Vagina (tissue), 2 donors: ENCODE measurements at regions not wholly inside any gene's neighbourhood (a gene's known extent, or its start where the extent isn't known, plus 50 kb on each side); places are given as distances from the start of the nearest gene placed in this dataset.
A peak's percentile ranks its signal among the peaks of the same experiment; 100 is the strongest.
"Not testable (repeated sequence)": the region's sequence is repeated elsewhere in the genome, so short reads cannot be mapped to it uniquely, and the experiment has no call there.

Experiments
- DNase-seq, 2 donors: peaks; one replicate each; pipeline ENCODE4 v3.0.0-alpha.2; 2017; ENCODE audit errors: extremely low spot score in 2 of 2
- H3K27ac ChIP-seq: fragments of 200-600 bp; sonication (generic); one replicate; pipeline ENCODE4 v1.5.1; 2019
- H3K27me3 ChIP-seq: fragments of 200-600 bp; sonication (generic); one replicate; pipeline ENCODE4 v1.5.1; 2019
- H3K36me3 ChIP-seq, 2 donors: fragments of 200-600 bp; sonication (generic); one replicate each; pipeline ENCODE4 v1.5.1; 2017 to 2019
- H3K4me1 ChIP-seq: fragments of 200-600 bp; sonication (generic); one replicate; pipeline ENCODE4 v1.5.1; 2019
- H3K4me3 ChIP-seq, 2 donors: fragments of 200-600 bp; sonication (generic); 1 replicate in 1 of 2; 2 replicates in 1 of 2; pipeline ENCODE4 v1.5.1; 2016 to 2019
- H3K9me3 ChIP-seq: fragments of 200-600 bp; sonication (generic); one replicate; pipeline ENCODE4 v1.5.1; 2019
- POLR2A ChIP-seq, 2 donors: fragments of 450-650 bp; IDR thresholded peaks; one replicate each; pipeline ENCODE4 v1.6.1; 2017; ENCODE audit warnings: antibody characterized with exemption in 2 of 2, mild to moderate bottlenecking in 2 of 2, moderate library complexity in 2 of 2
- POLR2AphosphoS5 ChIP-seq, 2 donors: sonication (generic); formaldehyde crosslinking; IDR thresholded peaks; one replicate each; pipeline ENCODE4 v1.9.0; 2017; ENCODE audit warnings: antibody characterized with exemption in 2 of 2, mild to moderate bottlenecking in 2 of 2, low read depth in 1 of 2; ENCODE audit not compliant: insufficient read depth in 1 of 2
- intact Hi-C: fragments of 100-400 bp; cut with DNase I; formaldehyde crosslinking; loops from one replicate; pipeline ENCODE4 v1.15.1; 2023
- TF ChIP-seq, protein P1 (sequence below), 3 experiments: fragments of 450-650 bp in 2 of 3; fragments of 200-600 bp in 1 of 3; sonication (generic) in 1 of 3; IDR thresholded peaks; one replicate each; pipeline ENCODE4 v1.5.1; 2017 to 2019; ENCODE audit warnings: antibody characterized with exemption in 3 of 3, mild to moderate bottlenecking in 2 of 3, moderate library complexity in 2 of 3

- TF ChIP-seq POLR2AphosphoS5 (IDR thresholded peaks at IDR 0.05; ENCODE audit: insufficient read depth in 1 of 2, low read depth in 1 of 2) (no peak), POLR2A (IDR thresholded peaks at IDR 0.05) (no peak)
- TF ChIP-seq, protein P1, sequence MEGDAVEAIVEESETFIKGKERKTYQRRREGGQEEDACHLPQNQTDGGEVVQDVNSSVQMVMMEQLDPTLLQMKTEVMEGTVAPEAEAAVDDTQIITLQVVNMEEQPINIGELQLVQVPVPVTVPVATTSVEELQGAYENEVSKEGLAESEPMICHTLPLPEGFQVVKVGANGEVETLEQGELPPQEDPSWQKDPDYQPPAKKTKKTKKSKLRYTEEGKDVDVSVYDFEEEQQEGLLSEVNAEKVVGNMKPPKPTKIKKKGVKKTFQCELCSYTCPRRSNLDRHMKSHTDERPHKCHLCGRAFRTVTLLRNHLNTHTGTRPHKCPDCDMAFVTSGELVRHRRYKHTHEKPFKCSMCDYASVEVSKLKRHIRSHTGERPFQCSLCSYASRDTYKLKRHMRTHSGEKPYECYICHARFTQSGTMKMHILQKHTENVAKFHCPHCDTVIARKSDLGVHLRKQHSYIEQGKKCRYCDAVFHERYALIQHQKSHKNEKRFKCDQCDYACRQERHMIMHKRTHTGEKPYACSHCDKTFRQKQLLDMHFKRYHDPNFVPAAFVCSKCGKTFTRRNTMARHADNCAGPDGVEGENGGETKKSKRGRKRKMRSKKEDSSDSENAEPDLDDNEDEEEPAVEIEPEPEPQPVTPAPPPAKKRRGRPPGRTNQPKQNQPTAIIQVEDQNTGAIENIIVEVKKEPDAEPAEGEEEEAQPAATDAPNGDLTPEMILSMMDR (IDR thresholded peaks at IDR 0.05), result no peak
- H3K9me3 ChIP-seq, result no peaks in the 10 kb centered on the region
- H3K4me3 ChIP-seq, result no peak overlapping the region
- H3K27ac ChIP-seq, result no peak overlapping the region
- intact Hi-C loops, result no loop called here
- H3K36me3 ChIP-seq, result no peaks in the 10 kb centered on the region
- no peaks in the 10 kb centered on the region for H3K4me1 ChIP-seq
- H3K27me3 ChIP-seq, result no peaks in the 10 kb centered on the region
- no peak for DNase-seq
Observed at GRCh38 chr15:22258398-22259150, 178.2 kb downstream of the OR4M2 start.

DNA sequence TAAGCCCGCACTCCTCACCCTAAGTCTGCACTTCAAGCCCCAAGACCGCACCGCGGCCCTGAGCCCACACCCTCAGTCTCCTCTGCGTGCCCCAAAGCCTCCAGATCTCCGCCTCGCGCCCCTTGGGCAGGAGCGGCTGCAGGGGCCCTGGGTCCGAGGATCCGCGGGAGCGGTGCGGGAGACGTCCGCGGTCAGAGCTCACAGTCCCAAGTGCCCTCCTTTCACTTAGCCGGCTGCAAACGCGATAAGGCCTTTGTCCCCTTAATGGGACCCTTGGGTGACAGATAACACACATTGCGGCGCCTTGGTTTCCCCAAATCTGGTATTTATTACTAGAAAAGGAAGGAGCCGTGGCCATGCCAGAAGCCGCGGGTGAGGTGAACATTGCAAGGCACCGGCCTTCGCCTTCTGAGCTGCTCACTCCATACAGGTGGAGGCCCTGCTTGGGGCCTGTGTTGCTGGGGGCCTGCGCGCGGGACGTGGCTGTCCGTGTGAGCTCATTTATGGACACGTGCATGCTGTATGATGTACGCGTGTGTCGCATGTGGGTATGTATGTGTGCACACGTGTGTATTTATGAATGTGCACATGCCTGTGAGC is 178.9 kb downstream of the OR4M2 start:
- H3K9me3 ChIP-seq, H3K27me3 ChIP-seq, DNase-seq, H3K4me1 ChIP-seq, intact Hi-C loops, H3K27ac ChIP-seq, H3K4me3 ChIP-seq, H3K36me3 ChIP-seq: not testable (repeated sequence)

DNA sequence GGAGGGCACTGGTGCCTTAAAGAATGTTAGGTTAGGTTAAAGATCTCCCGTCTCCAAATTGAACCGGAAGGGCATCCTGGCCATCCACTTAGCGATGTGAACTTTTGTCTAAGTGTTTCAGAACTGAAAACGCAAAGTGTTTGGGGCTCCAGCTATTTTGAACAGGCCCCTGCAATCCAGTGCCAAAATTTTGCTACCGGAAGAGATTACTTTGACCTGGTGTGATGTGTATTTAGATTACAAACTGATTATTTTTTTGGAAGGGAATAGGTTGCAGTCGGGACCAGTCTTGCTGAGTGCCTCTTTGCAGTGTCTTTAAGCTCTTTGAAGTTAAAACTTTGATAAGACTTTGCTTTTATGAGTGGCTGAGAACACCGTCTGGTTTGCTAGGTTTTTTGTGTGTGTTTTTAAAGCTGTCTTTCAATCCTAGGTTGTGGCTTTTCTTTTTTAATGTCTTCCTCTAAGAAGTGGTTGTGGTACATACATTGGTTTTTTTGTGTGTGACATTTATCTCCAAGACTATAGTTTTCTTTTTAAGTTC is 179.6 kb downstream of the OR4M2 start:
- no peaks in the 10 kb centered on the region for H3K9me3 ChIP-seq
- H3K27ac ChIP-seq, result no peak overlapping the region
- H3K4me1 ChIP-seq, result no peaks in the 10 kb centered on the region
- no peaks in the 10 kb centered on the region for H3K27me3 ChIP-seq
- no peak overlapping the region for H3K4me3 ChIP-seq
- no peak for DNase-seq
- no peaks in the 10 kb centered on the region for H3K36me3 ChIP-seq
- intact Hi-C loops, result no loop called here
- no peak for TF ChIP-seq POLR2A (IDR thresholded peaks at IDR 0.05)
- TF ChIP-seq POLR2AphosphoS5 (IDR thresholded peaks at IDR 0.05; ENCODE audit: insufficient read depth in 1 of 2, low read depth in 1 of 2), result no peak
- TF ChIP-seq, protein P1 (IDR thresholded peaks at IDR 0.05), result no peak

DNA sequence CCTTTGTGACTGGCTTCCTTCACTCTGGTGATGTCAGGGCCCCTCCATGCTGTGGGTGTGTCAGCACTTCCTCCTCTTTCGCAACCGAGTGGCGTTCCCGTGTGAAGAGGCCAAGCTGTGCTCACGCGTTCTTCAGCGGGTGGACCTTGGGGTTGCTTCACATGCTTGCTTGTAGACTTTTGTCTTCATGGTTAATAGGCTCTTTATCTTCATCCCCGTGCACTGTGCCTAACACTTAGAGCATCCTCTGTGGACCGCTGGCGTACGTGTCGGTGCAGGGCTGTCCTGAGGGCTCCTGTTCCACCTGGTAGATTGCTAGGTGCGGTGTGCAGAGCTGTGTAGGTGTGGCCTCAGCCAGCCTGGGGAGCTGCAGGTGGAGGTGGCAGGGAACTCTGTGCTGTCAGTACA is 182.3 kb downstream of the OR4M2 start:
- Histone ChIP-seq H3K27ac (no peak overlapping the region), H3K4me1 (no peaks in the 10 kb centered on the region), H3K9me3 (no peaks in the 10 kb centered on the region), H3K4me3 (no peak overlapping the region), H3K27me3 (no peaks in the 10 kb centered on the region), H3K36me3 (no peaks in the 10 kb centered on the region)
- peak; percentile 71 to 97 for DNase-seq
- intact Hi-C loops, result no loop called here
- TF ChIP-seq, protein P1 (IDR thresholded peaks at IDR 0.05), result no peak
- TF ChIP-seq POLR2A (IDR thresholded peaks at IDR 0.05) (no peak), POLR2AphosphoS5 (IDR thresholded peaks at IDR 0.05; ENCODE audit: insufficient read depth in 1 of 2, low read depth in 1 of 2) (no peak)

- no peaks in the 10 kb centered on the region for H3K4me1 ChIP-seq
- intact Hi-C loops, result no loop called here
- no peaks in the 10 kb centered on the region for H3K9me3 ChIP-seq
- H3K36me3 ChIP-seq, result no peaks in the 10 kb centered on the region
- no peak overlapping the region for H3K4me3 ChIP-seq
- TF ChIP-seq, protein P1 (IDR thresholded peaks at IDR 0.05), result no peak
- no peak for TF ChIP-seq POLR2AphosphoS5 (IDR thresholded peaks at IDR 0.05; ENCODE audit: insufficient read depth in 1 of 2, low read depth in 1 of 2)
- TF ChIP-seq POLR2A (IDR thresholded peaks at IDR 0.05), result no peak
- H3K27me3 ChIP-seq, result no peaks in the 10 kb centered on the region
- no peak overlapping the region for H3K27ac ChIP-seq
- peak in 1 of 2 donors; percentile 88 for DNase-seq
Observed at GRCh38 chr15:22263738-22264137, 183.4 kb downstream of the OR4M2 start.

GRCh38 chr15:22264272-22264671 is 183.9 kb downstream of the OR4M2 start:
- H3K4me1 ChIP-seq, H3K27me3 ChIP-seq, H3K9me3 ChIP-seq, H3K36me3 ChIP-seq, H3K4me3 ChIP-seq, intact Hi-C loops, H3K27ac ChIP-seq, DNase-seq: not testable (repeated sequence)
